Calu3 (cell line): ENCODE measurements at regions not wholly inside any gene's neighbourhood (a gene's known extent, or its start where the extent isn't known, plus 50 kb on each side); places are given as distances from the start of the nearest gene placed in this dataset.
A peak's percentile ranks its signal among the peaks of the same experiment; 100 is the strongest.

Experiments used
- BruUV-seq: library from RNA; stranded (reverse); fragments of 400-500 nt; replicated peaks from 2 replicates; lab custom pipeline; 2021; lab: Mats Ljungman, UMichigan
- CTCF ChIA-PET: fragments of 300-600 bp; sonication (Branson Sonifier 250); formaldehyde crosslinking; loops from one replicate; lab custom pipeline; 2022; ENCODE audit warnings: antibody characterized with exemption; lab: Charles Lee
- DNase-seq: peaks from one replicate; pipeline ENCODE4 v3.0.0; 2022
- H3K27ac Mint-ChIP-seq: one replicate; pipeline ENCODE4 v1.8.0; 2022; ENCODE audit warnings: mixed read lengths; ENCODE audit not compliant: unreplicated experiment
- H3K27me3 Mint-ChIP-seq: one replicate; pipeline ENCODE4 v1.8.0; 2022; ENCODE audit warnings: mixed read lengths; ENCODE audit not compliant: unreplicated experiment
- H3K36me3 Mint-ChIP-seq: one replicate; pipeline ENCODE4 v1.8.0; 2022; ENCODE audit warnings: mild to moderate bottlenecking, moderate library complexity, mixed read lengths; ENCODE audit not compliant: insufficient read depth, unreplicated experiment
- H3K4me1 Mint-ChIP-seq: one replicate; pipeline ENCODE4 v1.8.0; 2022; ENCODE audit warnings: mild to moderate bottlenecking, low read depth, mixed read lengths; ENCODE audit not compliant: unreplicated experiment
- H3K4me3 Mint-ChIP-seq: one replicate; pipeline ENCODE4 v1.8.0; 2022; ENCODE audit warnings: mild to moderate bottlenecking, low read depth, moderate library complexity, mixed read lengths; ENCODE audit not compliant: unreplicated experiment
- H3K9me3 Mint-ChIP-seq: one replicate; pipeline ENCODE4 v1.8.0; 2022; ENCODE audit warnings: low read depth, mixed read lengths; ENCODE audit not compliant: unreplicated experiment
- intact Hi-C: fragments of 100-400 bp; cut with micrococcal nuclease; formaldehyde crosslinking; loops from one replicate; pipeline ENCODE4 v1.10.0; 2022; ENCODE audit not compliant: unreplicated experiment
- TF ChIP-seq, protein P1 (sequence below): fragments of 200-600 bp; IDR thresholded peaks from one replicate; pipeline ENCODE4 v1.8.0; 2022; ENCODE audit warnings: antibody characterized with exemption; ENCODE audit not compliant: unreplicated experiment

DNA sequence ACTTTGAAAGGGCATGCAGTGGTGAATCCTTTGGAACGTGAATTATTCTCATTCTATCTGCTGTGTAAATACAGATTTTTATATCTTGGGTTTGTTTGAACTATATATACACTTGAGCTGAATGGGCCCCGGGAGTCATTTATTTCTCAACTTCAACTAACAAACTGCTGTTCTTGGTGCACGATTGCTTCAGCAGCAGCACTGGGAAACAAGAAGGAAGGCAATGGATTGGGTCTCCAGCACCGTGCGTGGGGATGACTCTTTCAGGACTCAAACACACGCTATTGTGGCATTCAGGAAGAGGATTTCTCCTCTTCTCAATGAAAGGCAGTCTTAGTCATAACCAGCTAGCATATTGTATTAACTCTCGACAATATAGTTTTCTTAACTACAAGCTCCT is 226.0 kb upstream of the NFE2L3 start:
- TF ChIP-seq, protein P1, sequence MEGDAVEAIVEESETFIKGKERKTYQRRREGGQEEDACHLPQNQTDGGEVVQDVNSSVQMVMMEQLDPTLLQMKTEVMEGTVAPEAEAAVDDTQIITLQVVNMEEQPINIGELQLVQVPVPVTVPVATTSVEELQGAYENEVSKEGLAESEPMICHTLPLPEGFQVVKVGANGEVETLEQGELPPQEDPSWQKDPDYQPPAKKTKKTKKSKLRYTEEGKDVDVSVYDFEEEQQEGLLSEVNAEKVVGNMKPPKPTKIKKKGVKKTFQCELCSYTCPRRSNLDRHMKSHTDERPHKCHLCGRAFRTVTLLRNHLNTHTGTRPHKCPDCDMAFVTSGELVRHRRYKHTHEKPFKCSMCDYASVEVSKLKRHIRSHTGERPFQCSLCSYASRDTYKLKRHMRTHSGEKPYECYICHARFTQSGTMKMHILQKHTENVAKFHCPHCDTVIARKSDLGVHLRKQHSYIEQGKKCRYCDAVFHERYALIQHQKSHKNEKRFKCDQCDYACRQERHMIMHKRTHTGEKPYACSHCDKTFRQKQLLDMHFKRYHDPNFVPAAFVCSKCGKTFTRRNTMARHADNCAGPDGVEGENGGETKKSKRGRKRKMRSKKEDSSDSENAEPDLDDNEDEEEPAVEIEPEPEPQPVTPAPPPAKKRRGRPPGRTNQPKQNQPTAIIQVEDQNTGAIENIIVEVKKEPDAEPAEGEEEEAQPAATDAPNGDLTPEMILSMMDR = no peak
- BruUV-seq = no TSS peak
- Mint-ChIP-seq H3K4me1 (no peaks in the 10 kb centered on the region), H3K9me3 (peaks cover 7% of the 10 kb centered on the region), H3K27me3 (peaks cover 17% of the 10 kb centered on the region), H3K4me3 (no peak overlapping the region), H3K36me3 (no peaks in the 10 kb centered on the region), H3K27ac (no peak overlapping the region)
- CTCF ChIA-PET = interaction anchor here (0.6 kb wide), 1 partner anchor 1665 kb away, joined by 3 read pairs; no protein-coding TSS in a partner anchor
- intact Hi-C loops = no loop called here
- DNase-seq = peak; percentile 51

DNA sequence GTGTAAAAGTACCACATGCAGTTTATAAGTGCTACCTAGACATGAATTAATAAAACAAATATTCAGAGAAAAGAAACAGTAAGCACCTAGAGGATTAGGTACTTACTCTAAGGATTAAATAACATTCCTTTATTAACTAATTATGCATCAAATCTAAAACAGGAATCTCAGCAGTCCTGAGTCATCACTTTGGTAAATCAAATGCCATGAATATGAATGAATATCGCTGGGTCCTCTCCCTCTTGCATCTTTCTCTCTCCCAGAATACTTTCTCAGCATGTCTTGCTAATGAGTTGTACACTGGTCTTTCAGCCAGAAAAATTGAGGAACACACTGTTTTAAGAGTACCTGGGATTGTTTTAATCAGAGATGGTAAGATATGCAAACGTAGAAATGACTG is 225.5 kb upstream of the NFE2L3 start:
- BruUV-seq = no TSS peak
- intact Hi-C loops = no loop called here
- H3K27ac Mint-ChIP-seq = no peak overlapping the region
- CTCF ChIA-PET = interaction anchor here (0.6 kb wide), 1 partner anchor 1665 kb away, joined by 3 read pairs; no protein-coding TSS in a partner anchor
- H3K9me3 Mint-ChIP-seq = peaks cover 7% of the 10 kb centered on the region
- no peak for DNase-seq
- no peaks in the 10 kb centered on the region for H3K36me3 Mint-ChIP-seq
- TF ChIP-seq, protein P1 = no peak
- peaks cover 15% of the 10 kb centered on the region for H3K27me3 Mint-ChIP-seq
- no peaks in the 10 kb centered on the region for H3K4me1 Mint-ChIP-seq
- H3K4me3 Mint-ChIP-seq = no peak overlapping the region

DNA sequence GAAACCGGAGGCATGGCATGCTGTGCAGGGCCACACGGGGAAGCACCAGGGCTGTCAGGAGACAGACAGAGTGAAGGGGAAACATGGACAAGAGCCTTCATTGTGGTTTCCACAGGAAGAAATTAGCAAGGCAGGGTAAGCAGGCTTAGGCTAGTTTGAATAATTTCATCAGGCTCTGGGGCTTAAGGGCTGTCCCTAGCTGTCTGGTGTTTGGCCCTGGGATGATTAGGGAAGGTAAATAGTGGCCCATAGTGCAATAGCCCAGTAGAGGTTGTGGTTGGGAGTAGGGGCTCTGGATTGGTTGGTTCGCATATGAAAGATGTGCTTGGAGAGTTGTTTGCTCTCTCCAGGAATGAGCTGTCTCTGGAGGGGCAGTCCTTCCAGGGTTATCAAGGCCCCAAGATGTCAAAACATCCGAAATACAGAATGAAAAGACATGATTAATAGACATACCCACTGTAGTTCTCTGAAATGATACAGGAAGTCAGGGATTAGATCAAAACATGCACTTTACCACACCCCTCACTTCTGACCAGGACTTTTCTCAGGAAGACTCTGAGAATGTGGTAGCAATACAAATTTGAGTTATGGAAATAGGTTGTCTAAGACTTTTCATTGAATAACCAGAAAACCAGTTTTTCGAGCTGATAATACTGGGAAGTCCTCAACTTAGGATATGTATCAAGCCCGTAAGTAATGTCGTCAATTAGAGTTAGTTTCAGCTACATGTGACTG is 224.9 kb upstream of the NFE2L3 start:
- BruUV-seq = no TSS peak
- Mint-ChIP-seq H3K36me3 (no peaks in the 10 kb centered on the region), H3K9me3 (peaks cover 7% of the 10 kb centered on the region), H3K27me3 (peaks cover 9% of the 10 kb centered on the region), H3K27ac (no peak overlapping the region), H3K4me1 (no peaks in the 10 kb centered on the region), H3K4me3 (no peak overlapping the region)
- TF ChIP-seq, protein P1 = no peak
- intact Hi-C loops = no loop called here
- CTCF ChIA-PET = no interaction called here
- no peak for DNase-seq

DNA sequence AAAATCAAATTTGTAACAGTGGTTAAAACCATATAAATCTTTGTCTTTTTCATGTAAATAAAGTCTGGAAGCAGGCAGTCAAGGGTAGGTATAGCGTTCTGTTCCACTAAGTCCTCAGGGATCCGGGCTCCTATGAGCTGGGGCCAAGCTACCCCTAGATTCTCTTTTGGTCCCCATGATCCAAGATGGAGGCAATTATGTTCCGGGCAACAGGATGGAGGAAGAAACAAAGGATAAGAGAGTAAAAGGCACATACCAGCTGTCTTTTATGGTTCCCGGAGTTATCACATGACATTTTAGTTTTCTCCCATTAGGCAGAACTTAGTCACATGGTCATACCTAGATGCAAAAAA is 224.4 kb upstream of the NFE2L3 start:
- no TSS peak for BruUV-seq
- no peak overlapping the region for H3K4me3 Mint-ChIP-seq
- peaks cover 8% of the 10 kb centered on the region for H3K27me3 Mint-ChIP-seq
- TF ChIP-seq, protein P1 = no peak
- intact Hi-C loops = no loop called here
- H3K4me1 Mint-ChIP-seq = no peaks in the 10 kb centered on the region
- CTCF ChIA-PET = interaction anchor here (0.5 kb wide), 1 partner anchor 13 kb away, joined by 3 read pairs; no protein-coding TSS in a partner anchor
- peaks cover 7% of the 10 kb centered on the region for H3K9me3 Mint-ChIP-seq
- H3K27ac Mint-ChIP-seq = no peak overlapping the region
- no peak for DNase-seq
- H3K36me3 Mint-ChIP-seq = no peaks in the 10 kb centered on the region
